ENCODE measurements at regions not wholly inside any gene's neighbourhood (a gene's known extent, or its start where the extent isn't known, plus 50 kb on each side); places are given as distances from the start of the nearest gene placed in this dataset.

- no peak overlapping the region for H3K4ac ChIP-seq (ENCODE audit: low read depth in 1 of 2, low read length in 2 of 2)
- H3K4me2 ChIP-seq (ENCODE audit: low read length, poor library complexity, severe bottlenecking) = no peak overlapping the region
- H3K18ac ChIP-seq (ENCODE audit: low read depth in 1 of 2, low read length in 2 of 2) = no peak overlapping the region
- no peak overlapping the region for H2BK15ac ChIP-seq (ENCODE audit: low read depth, poor library complexity, severe bottlenecking)
- no peak overlapping the region for H2BK12ac ChIP-seq (ENCODE audit: low read length in 2 of 2)
- no peak for DNase-seq
- no peak overlapping the region for H3K27ac ChIP-seq (ENCODE audit: low read length, poor library complexity, severe bottlenecking)
- no peak overlapping the region for H3K9ac ChIP-seq (ENCODE audit: low read length)
- H4K91ac ChIP-seq (ENCODE audit: low read length) = no peak overlapping the region
- H3K27me3 ChIP-seq (ENCODE audit: control insufficient read depth in 1 of 2, insufficient read depth in 1 of 2, low read length in 2 of 2) = no peaks in the 10 kb centered on the region
- no peak overlapping the region for H2AFZ ChIP-seq (ENCODE audit: low read depth, low read length)
- H3K14ac ChIP-seq (ENCODE audit: low read length in 2 of 2) = no peak overlapping the region
- H3K4me3 ChIP-seq (ENCODE audit: insufficient read depth in 1 of 2, low read depth in 1 of 2, low read length in 2 of 2) = no peak overlapping the region
- H2AK5ac ChIP-seq (ENCODE audit: low read length, severe bottlenecking) = no peak overlapping the region
- H3K36me3 ChIP-seq (ENCODE audit: control insufficient read depth in 1 of 2, insufficient read depth in 2 of 2, low read depth in 1 of 2, low read length in 2 of 2) = no peaks in the 10 kb centered on the region
- WGBS = no CpG with 5 or more reads among the region's 1 CpG
- H3K9me3 ChIP-seq (ENCODE audit: control insufficient read depth, low read length) = no peaks in the 10 kb centered on the region
- no peak overlapping the region for H2BK5ac ChIP-seq (ENCODE audit: low read depth, low read length, poor library complexity, severe bottlenecking)
- H3K4me1 ChIP-seq (ENCODE audit: control insufficient read depth, insufficient read depth, low read depth, low read length) = no peaks in the 10 kb centered on the region
- H3K79me1 ChIP-seq (replicated peaks; ENCODE audit: low read length, poor library complexity, severe bottlenecking) = no peaks in the 10 kb centered on the region
- no peak overlapping the region for H2BK120ac ChIP-seq (ENCODE audit: low read depth, low read length)
- no peak overlapping the region for H4K8ac ChIP-seq (ENCODE audit: low read length)
- no peak overlapping the region for H3K23ac ChIP-seq (ENCODE audit: low read length in 2 of 2)
Measured at GRCh38 chr6:113522376-113522775, 334.8 kb upstream of the MARCKS start.

- no peak overlapping the region for H3K4me3 ChIP-seq (ENCODE audit: insufficient read depth in 1 of 2, low read depth in 1 of 2, low read length in 2 of 2)
- no peaks in the 10 kb centered on the region for H3K36me3 ChIP-seq (ENCODE audit: control insufficient read depth in 1 of 2, insufficient read depth in 2 of 2, low read depth in 1 of 2, low read length in 2 of 2)
- H3K18ac ChIP-seq (ENCODE audit: low read depth in 1 of 2, low read length in 2 of 2) = no peak overlapping the region
- no peaks in the 10 kb centered on the region for H3K27me3 ChIP-seq (ENCODE audit: control insufficient read depth in 1 of 2, insufficient read depth in 1 of 2, low read length in 2 of 2)
- no peak overlapping the region for H3K27ac ChIP-seq (ENCODE audit: low read length, poor library complexity, severe bottlenecking)
- H3K23ac ChIP-seq (ENCODE audit: low read length in 2 of 2) = no peak overlapping the region
- H3K9ac ChIP-seq (ENCODE audit: low read length) = no peak overlapping the region
- H3K4me2 ChIP-seq (ENCODE audit: low read length, poor library complexity, severe bottlenecking) = no peak overlapping the region
- H2BK5ac ChIP-seq (ENCODE audit: low read depth, low read length, poor library complexity, severe bottlenecking) = no peak overlapping the region
- 75% methylated on average over 1 of the region's 1 CpG for WGBS
- no peak overlapping the region for H4K91ac ChIP-seq (ENCODE audit: low read length)
- H2BK120ac ChIP-seq (ENCODE audit: low read depth, low read length) = no peak overlapping the region
- H2AFZ ChIP-seq (ENCODE audit: low read depth, low read length) = no peak overlapping the region
- no peak overlapping the region for H2BK15ac ChIP-seq (ENCODE audit: low read depth, poor library complexity, severe bottlenecking)
- H3K79me1 ChIP-seq (replicated peaks; ENCODE audit: low read length, poor library complexity, severe bottlenecking) = no peaks in the 10 kb centered on the region
- no peak overlapping the region for H2AK5ac ChIP-seq (ENCODE audit: low read length, severe bottlenecking)
- H3K14ac ChIP-seq (ENCODE audit: low read length in 2 of 2) = no peak overlapping the region
- H3K4me1 ChIP-seq (ENCODE audit: control insufficient read depth, insufficient read depth, low read depth, low read length) = no peaks in the 10 kb centered on the region
- no peak for DNase-seq
- H4K8ac ChIP-seq (ENCODE audit: low read length) = no peak overlapping the region
- no peaks in the 10 kb centered on the region for H3K9me3 ChIP-seq (ENCODE audit: control insufficient read depth, low read length)
- H3K4ac ChIP-seq (ENCODE audit: low read depth in 1 of 2, low read length in 2 of 2) = no peak overlapping the region
- no peak overlapping the region for H2BK12ac ChIP-seq (ENCODE audit: low read length in 2 of 2)
Measured at GRCh38 chr6:113524826-113525225, 332.3 kb upstream of the MARCKS start.

DNA sequence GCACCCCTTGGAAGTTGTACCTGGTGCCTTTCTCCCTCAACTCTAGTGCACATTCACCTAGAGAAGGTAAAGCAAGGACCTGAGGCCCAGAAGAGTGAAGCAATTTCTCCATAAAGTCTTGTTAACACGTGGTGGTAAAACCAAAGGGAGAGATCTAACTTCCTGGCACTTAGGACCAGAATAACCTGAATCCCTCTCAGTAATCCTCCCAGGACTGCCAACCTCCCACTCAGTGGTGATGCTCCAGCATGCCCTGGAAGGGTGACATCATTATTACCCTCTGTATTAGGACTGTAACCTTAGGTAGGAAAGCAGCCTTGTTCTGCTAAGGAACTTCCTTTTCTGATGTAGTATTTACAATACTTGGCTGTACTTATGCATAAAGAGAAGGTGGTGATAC is 330.6 kb upstream of the MARCKS start:
- 27% methylated on average over 1 of the region's 1 CpG for WGBS

DNA sequence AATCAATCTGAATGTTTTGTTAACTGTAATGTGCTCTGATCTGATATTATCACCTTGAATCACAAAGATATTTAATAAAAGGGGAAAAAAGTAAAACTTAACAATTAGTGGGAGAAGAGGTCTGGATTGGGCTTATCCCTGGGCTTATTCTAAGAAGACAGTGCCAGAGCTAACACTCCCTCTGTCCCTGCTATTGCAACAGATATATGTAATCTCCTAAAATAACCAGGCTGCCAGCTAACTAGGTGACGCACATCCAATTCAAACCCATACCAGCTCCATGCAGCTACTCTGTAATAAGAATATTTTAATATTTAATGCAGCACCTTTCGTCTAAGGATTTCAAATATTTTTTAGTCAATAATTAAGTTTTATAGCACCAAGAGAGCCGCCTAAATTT is 330.1 kb upstream of the MARCKS start:
- no peak overlapping the region for H3K18ac ChIP-seq (ENCODE audit: low read depth in 1 of 2, low read length in 2 of 2)
- no peak overlapping the region for H3K14ac ChIP-seq (ENCODE audit: low read length in 2 of 2)
- H3K79me1 ChIP-seq (replicated peaks; ENCODE audit: low read length, poor library complexity, severe bottlenecking) = no peaks in the 10 kb centered on the region
- H4K91ac ChIP-seq (ENCODE audit: low read length) = no peak overlapping the region
- no peak overlapping the region for H3K9ac ChIP-seq (ENCODE audit: low read length)
- H2BK120ac ChIP-seq (ENCODE audit: low read depth, low read length) = no peak overlapping the region
- no peak overlapping the region for H3K4me3 ChIP-seq (ENCODE audit: insufficient read depth in 1 of 2, low read depth in 1 of 2, low read length in 2 of 2)
- H2BK15ac ChIP-seq (ENCODE audit: low read depth, poor library complexity, severe bottlenecking) = no peak overlapping the region
- no peak overlapping the region for H2BK12ac ChIP-seq (ENCODE audit: low read length in 2 of 2)
- no peak for DNase-seq
- H4K8ac ChIP-seq (ENCODE audit: low read length) = no peak overlapping the region
- no peak overlapping the region for H3K4ac ChIP-seq (ENCODE audit: low read depth in 1 of 2, low read length in 2 of 2)
- no peak overlapping the region for H2BK5ac ChIP-seq (ENCODE audit: low read depth, low read length, poor library complexity, severe bottlenecking)
- H3K4me2 ChIP-seq (ENCODE audit: low read length, poor library complexity, severe bottlenecking) = no peak overlapping the region
- peaks cover 1% of the 10 kb centered on the region for H3K4me1 ChIP-seq (ENCODE audit: control insufficient read depth, insufficient read depth, low read depth, low read length)
- no peak overlapping the region for H2AK5ac ChIP-seq (ENCODE audit: low read length, severe bottlenecking)
- no CpG with 5 or more reads among the region's 3 CpGs for WGBS
- no peaks in the 10 kb centered on the region for H3K9me3 ChIP-seq (ENCODE audit: control insufficient read depth, low read length)
- no peaks in the 10 kb centered on the region for H3K36me3 ChIP-seq (ENCODE audit: control insufficient read depth in 1 of 2, insufficient read depth in 2 of 2, low read depth in 1 of 2, low read length in 2 of 2)
- no peaks in the 10 kb centered on the region for H3K27me3 ChIP-seq (ENCODE audit: control insufficient read depth in 1 of 2, insufficient read depth in 1 of 2, low read length in 2 of 2)
- H3K23ac ChIP-seq (ENCODE audit: low read length in 2 of 2) = no peak overlapping the region
- H3K27ac ChIP-seq (ENCODE audit: low read length, poor library complexity, severe bottlenecking) = no peak overlapping the region
- H2AFZ ChIP-seq (ENCODE audit: low read depth, low read length) = no peak overlapping the region

More for the DNA sequence above, 330.6 kb upstream of the MARCKS start:
- DNase-seq = no peak
- Histone ChIP-seq H3K23ac (ENCODE audit: low read length in 2 of 2) (no peak overlapping the region), H3K27ac (ENCODE audit: low read length, poor library complexity, severe bottlenecking) (no peak overlapping the region), H3K9me3 (ENCODE audit: control insufficient read depth, low read length) (no peaks in the 10 kb centered on the region), H3K9ac (ENCODE audit: low read length) (no peak overlapping the region), H2BK5ac (ENCODE audit: low read depth, low read length, poor library complexity, severe bottlenecking) (no peak overlapping the region), H4K8ac (ENCODE audit: low read length) (no peak overlapping the region), H2AFZ (ENCODE audit: low read depth, low read length) (no peak overlapping the region), H3K36me3 (ENCODE audit: control insufficient read depth in 1 of 2, insufficient read depth in 2 of 2, low read depth in 1 of 2, low read length in 2 of 2) (no peaks in the 10 kb centered on the region), H3K4me1 (ENCODE audit: control insufficient read depth, insufficient read depth, low read depth, low read length) (peaks cover 1% of the 10 kb centered on the region), H3K27me3 (ENCODE audit: control insufficient read depth in 1 of 2, insufficient read depth in 1 of 2, low read length in 2 of 2) (no peaks in the 10 kb centered on the region), H3K4ac (ENCODE audit: low read depth in 1 of 2, low read length in 2 of 2) (no peak overlapping the region), H2BK15ac (ENCODE audit: low read depth, poor library complexity, severe bottlenecking) (no peak overlapping the region), H3K4me2 (ENCODE audit: low read length, poor library complexity, severe bottlenecking) (no peak overlapping the region), H2BK12ac (ENCODE audit: low read length in 2 of 2) (no peak overlapping the region), H3K4me3 (ENCODE audit: insufficient read depth in 1 of 2, low read depth in 1 of 2, low read length in 2 of 2) (no peak overlapping the region), H2BK120ac (ENCODE audit: low read depth, low read length) (no peak overlapping the region), H3K14ac (ENCODE audit: low read length in 2 of 2) (no peak overlapping the region), H4K91ac (ENCODE audit: low read length) (no peak overlapping the region), H2AK5ac (ENCODE audit: low read length, severe bottlenecking) (no peak overlapping the region), H3K79me1 (replicated peaks; ENCODE audit: low read length, poor library complexity, severe bottlenecking) (no peaks in the 10 kb centered on the region), H3K18ac (ENCODE audit: low read depth in 1 of 2, low read length in 2 of 2) (no peak overlapping the region)

All from mesenchymal stem cell (in vitro differentiated cells and primary cell).